Activated CD4-positive, alpha-beta T cell treated with anti-CD3 and anti-CD28 coated beads, Interleukin-2, amount 50 U/mL, for 48 hours (primary cell): ENCODE measurements at regions not wholly inside any gene's neighbourhood (a gene's known extent, or its start where the extent isn't known, plus 50 kb on each side); places are given as distances from the start of the nearest gene placed in this dataset.

Experiments used
- DNase-seq, 2 experiments: peaks; one replicate each; pipeline ENCODE4 v3.0.0-alpha.2; 2020

GRCh38 chr4:187276736-187277408, 553.2 kb upstream of the FAT1 start:
- no peak for DNase-seq

- DNase-seq, result no peak
These were observed 559.7 kb upstream of the FAT1 start for GRCh38 chr4:187283201-187283955.

GRCh38 chr4:187286525-187286924, 562.9 kb upstream of the FAT1 start:
- DNase-seq, result no peak

GRCh38 chr4:187289371-187289770, 565.7 kb upstream of the FAT1 start:
- no peak for DNase-seq

GRCh38 chr4:187294861-187295260, 571.2 kb upstream of the FAT1 start:
- DNase-seq, result no peak

GRCh38 chr4:187301923-187302322, 578.3 kb upstream of the FAT1 start:
- no peak for DNase-seq

- no peak for DNase-seq
These were observed 578.9 kb upstream of the FAT1 start for GRCh38 chr4:187302457-187303150.

- no peak for DNase-seq
These were observed 580.5 kb upstream of the FAT1 start for GRCh38 chr4:187304133-187304532.

- DNase-seq, result no peak
These were observed 583.5 kb upstream of the FAT1 start for GRCh38 chr4:187307131-187307530.

- DNase-seq, result no peak
These were observed 585.8 kb upstream of the FAT1 start for GRCh38 chr4:187309456-187309855.

GRCh38 chr4:187312299-187312698, 588.6 kb upstream of the FAT1 start:
- DNase-seq, result no peak

- no peak for DNase-seq
These were observed 594.1 kb upstream of the FAT1 start for GRCh38 chr4:187317799-187318198.

GRCh38 chr4:187321711-187322110, 598.1 kb upstream of the FAT1 start:
- no peak for DNase-seq

- no peak for DNase-seq
These were observed 608.5 kb upstream of the FAT1 start for GRCh38 chr4:187332141-187332540.

GRCh38 chr4:187333151-187333550, 609.5 kb upstream of the FAT1 start:
- no peak for DNase-seq

GRCh38 chr4:187335339-187335738, 611.7 kb upstream of the FAT1 start:
- no peak for DNase-seq

- DNase-seq, result no peak
These were observed 631.1 kb upstream of the FAT1 start for GRCh38 chr4:187354740-187355139.

- DNase-seq, result no peak
These were observed 633.5 kb upstream of the FAT1 start for GRCh38 chr4:187357045-187357643.

GRCh38 chr4:187357821-187358220, 634.2 kb upstream of the FAT1 start:
- no peak for DNase-seq

- DNase-seq, result no peak
These were observed 632.4 kb upstream of the ZFP42 start for GRCh38 chr4:187362937-187363857.

- DNase-seq, result no peak
These were observed 631.2 kb upstream of the ZFP42 start for GRCh38 chr4:187364401-187364800.

- no peak for DNase-seq
These were observed 630.7 kb upstream of the ZFP42 start for GRCh38 chr4:187364851-187365250.
